Activated B cell treated with CpG ODN at 0.5 μM for 24 hours (primary cell): ENCODE measurements at regions not wholly inside any gene's neighbourhood (a gene's known extent, or its start where the extent isn't known, plus 50 kb on each side); places are given as distances from the start of the nearest gene placed in this dataset.

Source experiments
- ATAC-seq: fragments of 200-7000 bp; cut with Tn5 transposase; one replicate; pipeline ENCODE4 v1.10.0; 2021; ENCODE audit warnings: low read depth, mild to moderate bottlenecking, moderate library complexity
- CTCF ChIA-PET: fragments of 350-600 bp; sonication (Branson Sonifier 250); formaldehyde crosslinking; loops from one replicate; lab custom pipeline; 2021; ENCODE audit warnings: antibody characterized with exemption; lab: Charles Lee
- POLR2A ChIA-PET: fragments of 350-600 bp; sonication (Branson Sonifier 250); formaldehyde crosslinking; loops from one replicate; lab custom pipeline; 2021; ENCODE audit warnings: antibody characterized with exemption; lab: Charles Lee
- DNase-seq: peaks from one replicate; pipeline ENCODE4 v3.0.0; 2022
- H3K27ac Mint-ChIP-seq: one replicate; pipeline ENCODE4 v1.8.0; 2020; ENCODE audit warnings: mixed read lengths
- H3K27me3 Mint-ChIP-seq: one replicate; pipeline ENCODE4 v1.8.0; 2021; ENCODE audit warnings: mixed read lengths
- H3K36me3 Mint-ChIP-seq: one replicate; pipeline ENCODE4 v1.8.0; 2021; ENCODE audit warnings: low read depth, mixed read lengths
- H3K4me1 Mint-ChIP-seq: one replicate; pipeline ENCODE4 v1.8.0; 2021; ENCODE audit warnings: mixed read lengths
- H3K4me3 Mint-ChIP-seq: one replicate; pipeline ENCODE4 v1.8.0; 2020; ENCODE audit warnings: mild to moderate bottlenecking, mixed read lengths
- H3K9me3 Mint-ChIP-seq: one replicate; pipeline ENCODE4 v1.8.0; 2020; ENCODE audit warnings: mixed read lengths
- CTCF ChIP-seq: fragments of 200-600 bp; IDR thresholded peaks from one replicate; pipeline ENCODE4 v1.8.0; 2022; ENCODE audit warnings: antibody characterized with exemption, mild to moderate bottlenecking
- intact Hi-C: fragments of 100-400 bp; cut with micrococcal nuclease; formaldehyde crosslinking; loops from one replicate; pipeline ENCODE4 v1.15.1; 2024

- Mint-ChIP-seq H3K4me1 (no peaks in the 10 kb centered on the region), H3K27me3 (peaks cover 9% of the 10 kb centered on the region), H3K27ac (no peak overlapping the region), H3K36me3 (no peaks in the 10 kb centered on the region), H3K9me3 (no peaks in the 10 kb centered on the region), H3K4me3 (no peak overlapping the region)
- TF ChIP-seq CTCF: peak; percentile 98
- intact Hi-C loops: loop anchor here (1.0 to 10.0 kb wide), 5 partner anchors 164 to 516 kb away; partner anchors contain the start of gene BUB3
- peak; percentile 58 for ATAC-seq
- ChIA-PET POLR2A (no interaction called here), CTCF (interaction anchor here (1.6 to 2.0 kb wide), 3 partner anchors 426 to 517 kb away, joined by 7 to 13 read pairs (median 8); no protein-coding TSS in a partner anchor)
- peak; percentile 66 for DNase-seq
Observed at GRCh38 chr10:123559066-123559822, 106.9 kb upstream of the GPR26 start.

GRCh38 chr10:123559823-123560092 is 106.4 kb upstream of the GPR26 start:
- ATAC-seq: no peak
- H3K27me3 Mint-ChIP-seq: peaks cover 9% of the 10 kb centered on the region
- no peaks in the 10 kb centered on the region for H3K9me3 Mint-ChIP-seq
- no peak for TF ChIP-seq CTCF
- no peak for DNase-seq
- H3K27ac Mint-ChIP-seq: no peak overlapping the region
- H3K4me3 Mint-ChIP-seq: no peak overlapping the region
- POLR2A ChIA-PET: no interaction called here
- no peaks in the 10 kb centered on the region for H3K36me3 Mint-ChIP-seq
- intact Hi-C loops: loop anchor here (1.0 to 10.0 kb wide), 5 partner anchors 165 to 516 kb away; partner anchors contain the start of gene BUB3
- H3K4me1 Mint-ChIP-seq: no peaks in the 10 kb centered on the region
- CTCF ChIA-PET: interaction anchor here (1.7 kb wide), 1 partner anchor 517 kb away, joined by 7 read pairs; no protein-coding TSS in a partner anchor

DNA sequence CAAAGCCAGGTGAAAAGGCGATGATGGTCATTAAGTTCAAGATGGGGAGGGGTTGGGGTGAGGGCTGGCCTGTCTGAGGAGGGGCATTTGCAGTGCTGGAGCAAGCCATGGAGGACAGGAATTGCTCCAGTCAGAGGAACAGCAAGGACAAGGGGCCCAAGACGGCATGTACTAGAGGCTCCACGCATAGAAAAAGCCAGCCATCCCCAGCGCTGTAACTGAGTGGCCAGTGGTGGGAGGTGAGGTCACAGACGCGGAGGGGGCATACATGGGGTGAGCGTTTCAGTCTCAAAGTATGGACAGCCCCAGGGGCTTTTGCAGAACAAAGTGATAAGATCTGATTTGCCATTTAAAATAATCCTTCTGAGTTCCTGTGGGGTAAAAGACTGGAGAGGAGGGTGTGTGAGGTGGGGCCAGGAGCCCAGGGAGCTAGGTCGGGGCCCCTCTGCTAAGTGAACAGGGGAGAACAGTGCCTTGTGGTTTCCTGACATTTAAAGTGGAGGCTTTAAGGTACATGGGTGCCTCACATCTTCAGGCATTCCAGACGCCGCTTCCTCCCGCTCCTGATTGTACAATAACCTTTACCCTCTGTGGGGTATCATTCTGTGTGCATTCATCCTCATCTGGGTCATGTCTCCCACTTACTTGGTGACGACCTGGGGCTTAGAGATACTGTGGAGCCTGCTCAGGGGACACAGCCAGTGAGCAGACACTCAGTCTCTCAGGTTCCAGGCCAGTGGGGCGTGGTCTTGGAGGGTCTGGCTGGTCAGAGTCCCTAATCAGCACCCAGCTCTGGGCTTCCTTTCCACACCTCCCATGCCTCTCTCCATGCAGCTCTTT is 105.6 kb upstream of the GPR26 start:
- intact Hi-C loops: no loop called here
- no peak overlapping the region for H3K27ac Mint-ChIP-seq
- H3K27me3 Mint-ChIP-seq: peaks cover 9% of the 10 kb centered on the region
- DNase-seq (no peak), ATAC-seq (no peak)
- no peak for TF ChIP-seq CTCF
- no peaks in the 10 kb centered on the region for H3K9me3 Mint-ChIP-seq
- CTCF ChIA-PET: interaction anchor here (1.7 kb wide), 1 partner anchor 518 kb away, joined by 7 read pairs; no protein-coding TSS in a partner anchor
- H3K4me3 Mint-ChIP-seq: no peak overlapping the region
- POLR2A ChIA-PET: no interaction called here
- H3K4me1 Mint-ChIP-seq: no peaks in the 10 kb centered on the region
- H3K36me3 Mint-ChIP-seq: no peaks in the 10 kb centered on the region

DNA sequence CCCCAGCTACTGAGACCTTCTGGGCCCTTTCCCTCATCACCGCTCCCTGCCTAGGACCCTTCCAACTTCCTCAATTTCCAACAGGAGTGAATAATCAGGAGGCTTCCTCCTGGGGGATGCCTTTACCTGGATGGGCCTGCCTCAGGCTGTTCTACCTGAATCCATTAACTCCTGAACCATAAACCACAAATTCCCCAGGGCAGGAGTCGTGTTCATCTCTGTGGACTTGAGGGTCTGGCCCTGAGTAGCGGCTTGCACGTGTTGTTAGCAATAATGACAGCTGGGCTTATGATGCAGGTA is 105.1 kb upstream of the GPR26 start:
- ATAC-seq (no peak), DNase-seq (no peak)
- Mint-ChIP-seq H3K9me3 (no peaks in the 10 kb centered on the region), H3K36me3 (no peaks in the 10 kb centered on the region), H3K27me3 (peaks cover 11% of the 10 kb centered on the region), H3K4me1 (no peaks in the 10 kb centered on the region), H3K27ac (no peak overlapping the region), H3K4me3 (no peak overlapping the region)
- POLR2A ChIA-PET: no interaction called here
- no peak for TF ChIP-seq CTCF
- CTCF ChIA-PET: interaction anchor here (1.7 kb wide), 1 partner anchor 519 kb away, joined by 7 read pairs; no protein-coding TSS in a partner anchor
- intact Hi-C loops: no loop called here

DNA sequence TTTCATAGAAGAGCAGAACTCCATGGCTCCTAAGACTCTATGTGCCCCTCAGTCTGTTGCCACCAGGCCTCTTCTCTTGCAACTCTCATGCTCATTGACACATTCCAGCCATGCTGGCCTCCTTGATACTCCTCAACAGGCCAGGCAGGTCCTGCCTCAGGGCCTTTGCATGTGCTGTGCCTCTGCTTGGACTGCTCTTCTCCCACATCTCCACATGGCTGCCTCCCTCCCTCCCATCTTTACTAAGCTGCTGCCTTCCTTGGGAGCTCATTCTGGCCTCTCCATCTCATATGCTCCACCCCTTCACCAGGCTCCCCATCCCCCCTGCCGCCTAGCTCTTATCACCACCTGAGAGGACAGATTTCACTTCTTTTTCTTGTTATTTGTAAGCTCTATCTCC is 103.8 kb upstream of the GPR26 start:
- intact Hi-C loops: no loop called here
- no peaks in the 10 kb centered on the region for H3K36me3 Mint-ChIP-seq
- no peak for DNase-seq

More for the DNA sequence above, 103.8 kb upstream of the GPR26 start:
- POLR2A ChIA-PET: no interaction called here
- CTCF ChIA-PET: interaction anchor here (1.3 kb wide), 1 partner anchor 429 kb away, joined by 5 read pairs; no protein-coding TSS in a partner anchor
- Mint-ChIP-seq H3K27ac (no peak overlapping the region), H3K4me3 (no peak overlapping the region), H3K4me1 (no peaks in the 10 kb centered on the region), H3K9me3 (no peaks in the 10 kb centered on the region), H3K27me3 (peaks cover 18% of the 10 kb centered on the region)
- ATAC-seq: no peak
- no peak for TF ChIP-seq CTCF
